ENCODE measurements at regions not wholly inside any gene's neighbourhood (a gene's known extent, or its start where the extent isn't known, plus 50 kb on each side); places are given as distances from the start of the nearest gene placed in this dataset.

GRCh38 chr12:105440037-105440664, 109.7 kb downstream of the C12orf75 start:
- peaks cover 2 to 13% (median 10%) of the 10 kb centered on the region in 3 donors for H3K27me3 Mint-ChIP-seq (ENCODE audit: low read depth in 3 of 3)
- Histone ChIP-seq H3K4me2 (replicated peaks; ENCODE audit: extremely low read depth, low read length, poor library complexity, severe bottlenecking) (no peak overlapping the region), H2AFZ (ENCODE audit: insufficient read depth, low read depth, low read length, poor library complexity, severe bottlenecking) (no peak overlapping the region), H4K20me1 (ENCODE audit: insufficient read depth, low read length) (no peaks in the 10 kb centered on the region), H3K79me2 (ENCODE audit: insufficient read depth, low read length) (no peaks in the 10 kb centered on the region), H3K9me3 (replicated peaks in 1 of 2; ENCODE audit: control insufficient read depth in 1 of 2, insufficient read depth in 1 of 2, low read length in 2 of 2) (peaks cover 6 to 7% of the 10 kb centered on the region in 2 donors), H3K27ac (ENCODE audit: low read depth in 1 of 2, low read length in 2 of 2) (no peak overlapping the region), H3K36me3 (replicated peaks in 1 of 2; ENCODE audit: control insufficient read depth in 1 of 2, insufficient read depth in 2 of 2, low read length in 2 of 2) (no peaks in the 10 kb centered on the region), H3K9ac (ENCODE audit: insufficient read depth, low read length, poor library complexity, severe bottlenecking) (no peak overlapping the region), H3K4me3 (replicated peaks in 1 of 3; ENCODE audit: low read depth in 2 of 3, low read length in 3 of 3) (no peak overlapping the region), H3K27me3 (ENCODE audit: control insufficient read depth in 2 of 2, insufficient read depth in 2 of 2, low read length in 2 of 2) (peaks cover 13 to 22% of the 10 kb centered on the region in 2 donors), H3K4me1 (ENCODE audit: control insufficient read depth in 1 of 2, insufficient read depth in 2 of 2, low read length in 2 of 2) (no peaks in the 10 kb centered on the region)
- intact Hi-C loops (cut with micrococcal nuclease): no loop called here
- no peak overlapping the region for H3K27ac Mint-ChIP-seq
- H3K4me3 Mint-ChIP-seq: no peak overlapping the region
- WGBS (ENCODE audit: insufficient coverage): no CpG with 5 or more reads among the region's 1 CpG
- H3K4me1 Mint-ChIP-seq: no peaks in the 10 kb centered on the region
- DNase-seq: no peak
- peaks cover 7 to 25% (median 13%) of the 10 kb centered on the region in 7 donors for H3K9me3 Mint-ChIP-seq
- H3K36me3 Mint-ChIP-seq: no peaks in the 10 kb centered on the region
- TF ChIP-seq CTCF (IDR thresholded peaks at IDR 0.05): no peak

GRCh38 chr12:105443802-105444652, 113.5 kb downstream of the C12orf75 start:
- Mint-ChIP-seq H3K9me3 (peaks cover 6 to 14% (median 9%) of the 10 kb centered on the region in 7 donors), H3K4me3 (peak overlapping the region in 1 of 2 donors; percentile 28)

More at GRCh38 chr12:105443802-105444652, 113.5 kb downstream of the C12orf75 start:
- H3K36me3 Mint-ChIP-seq: no peaks in the 10 kb centered on the region
- TF ChIP-seq CTCF (IDR thresholded peaks at IDR 0.05): no peak
- intact Hi-C loops (cut with micrococcal nuclease): no loop called here
- no peak overlapping the region for H3K27ac Mint-ChIP-seq
- Histone ChIP-seq H2AFZ (ENCODE audit: insufficient read depth, low read depth, low read length, poor library complexity, severe bottlenecking) (no peak overlapping the region), H3K27ac (ENCODE audit: low read depth in 1 of 2, low read length in 2 of 2) (no peak overlapping the region), H3K9me3 (replicated peaks in 1 of 2; ENCODE audit: control insufficient read depth in 1 of 2, insufficient read depth in 1 of 2, low read length in 2 of 2) (peaks cover 0 to 3% of the 10 kb centered on the region in 2 donors), H3K79me2 (ENCODE audit: insufficient read depth, low read length) (no peaks in the 10 kb centered on the region), H3K4me3 (replicated peaks in 1 of 3; ENCODE audit: low read depth in 2 of 3, low read length in 3 of 3) (no peak overlapping the region), H3K4me2 (replicated peaks; ENCODE audit: extremely low read depth, low read length, poor library complexity, severe bottlenecking) (no peak overlapping the region), H3K36me3 (replicated peaks in 1 of 2; ENCODE audit: control insufficient read depth in 1 of 2, insufficient read depth in 2 of 2, low read length in 2 of 2) (no peaks in the 10 kb centered on the region), H4K20me1 (ENCODE audit: insufficient read depth, low read length) (no peaks in the 10 kb centered on the region), H3K27me3 (ENCODE audit: control insufficient read depth in 2 of 2, insufficient read depth in 2 of 2, low read length in 2 of 2) (peaks cover 11 to 22% of the 10 kb centered on the region in 2 donors), H3K4me1 (ENCODE audit: control insufficient read depth in 1 of 2, insufficient read depth in 2 of 2, low read length in 2 of 2) (no peaks in the 10 kb centered on the region), H3K9ac (ENCODE audit: insufficient read depth, low read length, poor library complexity, severe bottlenecking) (no peak overlapping the region)
- 97% methylated on average over 15 of the region's 18 CpGs for WGBS (ENCODE audit: insufficient coverage)
- no peak for DNase-seq
- H3K27me3 Mint-ChIP-seq (ENCODE audit: low read depth in 3 of 3): peaks cover 4 to 12% (median 10%) of the 10 kb centered on the region in 3 donors
- no peaks in the 10 kb centered on the region for H3K4me1 Mint-ChIP-seq
